ENCODE measurements at regions not wholly inside any gene's neighbourhood (a gene's known extent, or its start where the extent isn't known, plus 50 kb on each side); places are given as distances from the start of the nearest gene placed in this dataset.

DNA sequence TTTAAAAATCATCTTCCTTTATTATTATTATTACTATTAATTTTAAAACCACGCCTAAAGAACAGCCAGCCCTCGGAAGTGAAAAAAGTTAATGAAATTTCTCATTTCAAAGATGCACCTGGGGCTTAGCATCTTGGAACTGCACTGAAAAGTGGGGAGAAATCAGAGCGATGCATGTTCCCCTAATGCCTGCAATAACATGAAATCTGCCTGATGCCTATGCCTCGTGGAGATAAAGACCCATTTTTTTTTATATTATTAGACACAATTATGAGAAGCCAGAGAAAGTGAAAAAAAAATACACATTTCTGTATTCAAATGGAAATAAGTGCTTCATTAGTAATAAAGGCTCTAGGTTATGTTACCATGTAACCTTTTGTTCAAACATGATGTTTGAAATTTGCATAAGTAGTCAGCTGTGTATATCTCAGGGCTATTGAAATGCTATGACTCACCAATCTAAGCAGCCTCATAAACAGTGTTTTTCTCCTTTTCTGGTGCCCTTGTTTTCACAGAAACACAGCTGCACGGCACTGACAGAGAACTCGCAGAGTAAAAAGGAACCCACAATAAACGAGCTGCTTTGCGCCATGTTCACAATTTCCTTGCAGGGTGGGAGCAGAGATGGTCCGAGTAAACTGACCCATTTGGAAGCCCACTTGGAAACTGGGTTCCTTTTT lies 175.8 kb upstream of the PRKCQ start:
- Mint-ChIP-seq H3K27me3 (peaks cover 43 to 62% of the 10 kb centered on the region in 2 donors), H3K4me3 (no peak overlapping the region), H3K4me1 (ENCODE audit: low read depth in 2 of 2) (no peaks in the 10 kb centered on the region), H3K9me3 (no peaks in the 10 kb centered on the region), H3K36me3 (no peaks in the 10 kb centered on the region), H3K27ac (no peak overlapping the region)
- DNase-seq (ENCODE audit: low spot score) (no peak), ATAC-seq (no peak)

DNA sequence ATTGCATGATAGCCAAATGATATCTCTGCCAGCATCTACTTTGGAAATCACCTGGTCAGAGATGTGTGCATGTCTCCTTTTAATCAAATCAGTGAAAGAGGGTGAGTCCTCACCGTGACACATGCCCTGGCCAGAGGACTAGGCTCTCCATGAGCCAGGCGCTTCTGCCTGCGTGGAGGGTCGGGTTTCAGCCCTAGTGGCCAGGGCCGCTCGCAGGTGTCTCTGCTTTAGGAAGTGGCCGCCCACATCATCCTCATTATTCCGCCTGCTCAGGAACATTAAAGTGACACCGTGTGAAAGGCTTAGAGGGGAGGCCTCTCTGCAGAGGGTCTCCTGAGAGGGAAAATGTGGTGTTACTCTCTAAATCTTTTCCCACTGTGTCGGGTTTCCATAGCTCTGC lies 173.6 kb upstream of the PRKCQ start:
- DNase-seq (ENCODE audit: low spot score) (no peak), ATAC-seq (no peak)
- Mint-ChIP-seq H3K4me3 (no peak overlapping the region), H3K36me3 (no peaks in the 10 kb centered on the region), H3K4me1 (ENCODE audit: low read depth in 2 of 2) (no peaks in the 10 kb centered on the region), H3K27ac (no peak overlapping the region), H3K9me3 (no peaks in the 10 kb centered on the region), H3K27me3 (peaks cover 41 to 59% of the 10 kb centered on the region in 2 donors)

DNA sequence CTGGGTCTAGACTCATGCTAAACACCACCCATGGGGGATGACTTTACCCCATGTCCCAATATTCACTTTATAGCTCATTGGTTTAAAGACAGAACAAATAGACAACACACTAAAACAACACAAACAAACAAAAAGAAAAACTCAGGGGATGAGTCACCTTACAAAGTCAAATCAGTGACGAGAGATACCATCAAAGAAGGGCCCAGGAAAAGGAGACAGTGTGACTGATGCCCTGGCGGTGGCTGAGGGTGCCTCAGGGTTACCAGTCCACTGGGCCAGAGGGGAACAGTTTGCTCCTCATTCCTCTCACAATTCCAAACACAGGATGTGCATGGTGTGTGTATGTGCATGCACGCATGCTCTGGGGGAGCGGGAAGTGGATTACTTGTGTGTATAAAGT lies 171.3 kb upstream of the PRKCQ start:
- Mint-ChIP-seq H3K27me3 (peaks cover 36 to 49% of the 10 kb centered on the region in 2 donors), H3K27ac (no peak overlapping the region), H3K9me3 (no peaks in the 10 kb centered on the region), H3K36me3 (no peaks in the 10 kb centered on the region), H3K4me1 (ENCODE audit: low read depth in 2 of 2) (no peaks in the 10 kb centered on the region), H3K4me3 (no peak overlapping the region)
- DNase-seq (ENCODE audit: low spot score) (no peak), ATAC-seq (no peak)

DNA sequence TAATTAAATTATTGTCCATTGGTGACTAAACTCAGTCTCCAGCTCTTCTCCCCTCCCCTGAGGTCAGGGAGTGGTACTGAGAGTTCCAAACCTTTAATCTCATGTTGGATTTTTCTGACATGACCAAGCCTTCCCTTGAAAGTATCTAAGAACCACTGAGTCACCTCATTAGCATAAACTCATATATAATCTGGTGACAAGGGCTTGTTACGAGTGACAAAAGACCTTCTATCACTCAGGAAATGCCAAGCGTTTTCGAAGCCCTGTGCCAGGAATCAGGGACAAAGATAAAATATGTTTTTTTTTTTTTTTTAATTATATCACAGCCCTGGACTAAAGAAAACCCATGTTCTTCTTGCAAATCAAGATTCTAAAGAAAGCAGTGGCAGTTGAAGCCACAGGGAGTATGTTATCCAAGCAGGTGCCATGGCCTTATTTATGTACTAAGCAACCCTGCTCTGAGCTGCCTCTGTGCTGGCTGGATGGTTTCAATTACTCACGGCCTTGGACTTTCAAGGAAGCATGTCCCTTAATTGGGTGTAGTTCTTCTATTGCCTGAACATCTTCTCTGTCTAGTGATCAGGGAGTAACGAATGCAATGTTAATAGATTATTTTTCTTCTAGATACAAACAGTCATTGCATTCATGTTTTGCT lies 169.0 kb upstream of the PRKCQ start:
- DNase-seq (ENCODE audit: low spot score), result no peak
- no peak overlapping the region for H3K27ac Mint-ChIP-seq
- no peak for ATAC-seq
- no peak overlapping the region for H3K4me3 Mint-ChIP-seq
- no peaks in the 10 kb centered on the region for H3K36me3 Mint-ChIP-seq
- H3K4me1 Mint-ChIP-seq (ENCODE audit: low read depth in 2 of 2), result no peaks in the 10 kb centered on the region
- no peaks in the 10 kb centered on the region for H3K9me3 Mint-ChIP-seq
- peaks cover 33 to 44% of the 10 kb centered on the region in 2 donors for H3K27me3 Mint-ChIP-seq

DNA sequence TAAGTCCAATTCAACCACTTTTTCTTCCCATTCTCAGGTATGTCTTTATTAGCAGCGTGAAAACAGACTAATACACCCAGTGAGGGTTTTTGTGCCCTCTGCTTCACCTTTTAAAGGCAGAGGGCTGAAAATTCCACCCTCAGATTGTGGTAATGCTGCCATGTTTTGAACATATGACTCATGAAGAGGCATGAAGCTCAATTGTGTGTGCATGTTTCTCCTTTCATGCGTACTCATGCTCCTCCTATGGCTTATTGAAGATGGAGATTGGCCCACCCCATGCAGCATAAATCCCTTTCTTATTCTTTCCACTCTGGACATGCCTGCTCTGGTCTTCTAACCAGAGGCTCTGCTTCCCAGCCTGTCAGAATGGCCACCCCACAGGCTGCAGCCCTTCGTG lies 168.0 kb upstream of the PRKCQ start:
- H3K27me3 Mint-ChIP-seq, result peaks cover 28 to 38% of the 10 kb centered on the region in 2 donors
- ATAC-seq (no peak), DNase-seq (ENCODE audit: low spot score) (no peak)
- H3K4me3 Mint-ChIP-seq, result no peak overlapping the region
- no peaks in the 10 kb centered on the region for H3K4me1 Mint-ChIP-seq (ENCODE audit: low read depth in 2 of 2)
- no peak overlapping the region for H3K27ac Mint-ChIP-seq
- no peaks in the 10 kb centered on the region for H3K9me3 Mint-ChIP-seq
- no peaks in the 10 kb centered on the region for H3K36me3 Mint-ChIP-seq

DNA sequence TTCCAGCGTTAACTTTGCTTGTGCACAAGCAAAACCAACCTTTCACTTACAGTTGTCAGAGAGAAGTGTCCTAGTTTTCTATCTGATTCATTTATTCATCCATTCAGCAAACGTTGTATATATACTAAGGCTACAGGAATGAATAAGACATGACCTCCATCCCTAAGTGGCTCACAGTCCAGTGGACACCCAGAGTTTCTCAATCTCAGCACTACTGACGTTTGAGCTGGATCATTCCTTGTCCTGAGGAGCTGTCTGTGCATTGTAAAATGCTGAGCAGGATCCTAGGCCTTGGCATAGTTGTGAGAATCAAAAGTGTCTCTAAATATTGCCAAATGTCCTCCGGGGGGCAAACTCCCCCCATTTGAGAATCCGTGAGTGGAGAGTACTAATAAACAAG lies 166.7 kb upstream of the PRKCQ start:
- H3K27me3 Mint-ChIP-seq, result peaks cover 28 to 45% of the 10 kb centered on the region in 2 donors
- H3K36me3 Mint-ChIP-seq, result no peaks in the 10 kb centered on the region
- no peaks in the 10 kb centered on the region for H3K9me3 Mint-ChIP-seq
- no peak overlapping the region for H3K27ac Mint-ChIP-seq
- no peak overlapping the region for H3K4me3 Mint-ChIP-seq
- no peak for DNase-seq (ENCODE audit: low spot score)
- ATAC-seq, result no peak
- no peaks in the 10 kb centered on the region for H3K4me1 Mint-ChIP-seq (ENCODE audit: low read depth in 2 of 2)

DNA sequence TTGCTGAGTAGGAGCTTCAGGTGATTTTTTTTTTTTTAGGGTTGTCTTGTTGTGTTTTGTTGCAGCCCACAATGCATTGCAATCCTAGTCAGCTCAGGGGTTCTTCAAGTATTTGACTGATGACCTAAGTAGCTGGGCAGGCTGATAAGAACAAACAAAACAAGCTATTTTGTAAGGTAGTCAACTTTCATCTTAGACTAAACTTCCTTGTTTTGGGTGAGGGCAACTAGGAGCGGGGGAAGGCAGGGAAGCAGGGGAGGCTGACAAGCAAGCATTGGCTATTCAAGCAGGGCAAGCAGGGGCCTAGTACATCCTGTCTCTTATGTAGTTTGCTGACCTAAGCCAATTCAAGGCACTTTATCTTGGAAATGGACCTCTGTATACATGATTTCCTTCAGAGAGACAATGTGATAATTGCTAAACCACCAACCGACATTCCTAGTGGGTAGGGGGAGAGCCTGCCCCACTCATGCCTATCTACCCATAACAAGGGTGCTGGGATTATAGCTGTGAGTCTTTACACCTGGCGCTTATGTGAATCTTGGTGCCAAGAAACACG lies 163.3 kb upstream of the PRKCQ start:
- no peaks in the 10 kb centered on the region for H3K9me3 Mint-ChIP-seq
- H3K4me3 Mint-ChIP-seq, result no peak overlapping the region
- H3K27ac Mint-ChIP-seq, result no peak overlapping the region
- no peaks in the 10 kb centered on the region for H3K4me1 Mint-ChIP-seq (ENCODE audit: low read depth in 2 of 2)
- DNase-seq (ENCODE audit: low spot score) (no peak), ATAC-seq (no peak)
- H3K36me3 Mint-ChIP-seq, result no peaks in the 10 kb centered on the region
- peaks cover 21 to 30% of the 10 kb centered on the region in 2 donors for H3K27me3 Mint-ChIP-seq

DNA sequence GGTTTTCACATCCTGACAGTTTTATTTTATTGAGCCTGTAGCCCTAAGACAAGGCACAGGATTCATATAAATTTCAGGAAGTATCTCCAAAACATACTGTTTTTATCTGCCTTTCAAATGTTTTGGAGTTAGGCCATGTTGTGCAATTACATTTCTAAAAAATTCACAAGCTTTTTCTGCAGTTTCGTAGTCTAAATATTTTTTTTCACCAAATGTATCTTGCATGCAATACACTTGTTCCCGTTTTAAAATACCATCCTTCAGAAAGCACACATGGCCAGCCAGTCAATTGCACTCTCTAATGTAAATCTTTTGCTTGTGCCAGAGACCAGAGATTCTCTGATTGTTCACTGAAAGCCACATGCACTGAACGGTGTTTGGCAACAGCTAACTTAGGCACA lies 161.5 kb upstream of the PRKCQ start:
- H3K9me3 Mint-ChIP-seq, result no peaks in the 10 kb centered on the region
- no peak for ATAC-seq

DNA sequence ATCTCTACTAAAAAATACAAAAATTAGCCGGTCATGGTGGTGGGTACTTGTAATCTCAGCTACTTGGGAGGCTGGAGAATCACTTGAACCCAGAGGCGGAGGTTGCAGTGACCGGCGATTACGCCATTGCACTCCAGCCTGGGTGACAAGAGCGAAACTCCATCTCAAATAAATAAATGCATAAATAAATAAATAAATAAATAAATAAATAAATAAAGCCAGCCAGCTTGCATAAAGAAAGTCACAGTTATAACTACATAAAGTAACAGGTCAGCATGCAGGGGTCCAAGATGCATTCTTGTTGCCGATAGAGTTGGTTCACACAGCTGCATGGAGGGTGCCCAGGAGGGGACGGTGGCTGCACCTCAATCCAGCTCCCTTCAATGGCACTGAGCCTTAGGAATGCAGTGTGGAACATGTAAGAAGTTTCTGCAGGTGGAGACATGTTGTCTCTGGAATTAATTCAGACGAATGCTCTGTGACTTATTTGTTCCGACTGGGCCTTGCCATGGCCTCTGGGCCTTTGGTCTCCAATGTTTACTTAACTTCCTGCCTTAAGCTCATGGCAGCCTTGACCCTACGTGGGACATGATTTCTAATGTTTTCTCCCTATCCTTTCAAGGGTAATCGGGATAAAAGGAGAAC lies 159.6 kb upstream of the PRKCQ start:
- DNase-seq (ENCODE audit: low spot score) (no peak), ATAC-seq (no peak)
- Mint-ChIP-seq H3K27ac (no peak overlapping the region), H3K4me1 (ENCODE audit: low read depth in 2 of 2) (no peaks in the 10 kb centered on the region), H3K4me3 (no peak overlapping the region), H3K9me3 (no peaks in the 10 kb centered on the region), H3K36me3 (no peaks in the 10 kb centered on the region), H3K27me3 (peaks cover 20 to 37% of the 10 kb centered on the region in 2 donors)

More for the DNA sequence above, 161.5 kb upstream of the PRKCQ start:
- Mint-ChIP-seq H3K27ac (no peak overlapping the region), H3K27me3 (peaks cover 15 to 26% of the 10 kb centered on the region in 2 donors), H3K4me1 (ENCODE audit: low read depth in 2 of 2) (no peaks in the 10 kb centered on the region), H3K36me3 (no peaks in the 10 kb centered on the region), H3K4me3 (no peak overlapping the region)
- no peak for DNase-seq (ENCODE audit: low spot score)

DNA sequence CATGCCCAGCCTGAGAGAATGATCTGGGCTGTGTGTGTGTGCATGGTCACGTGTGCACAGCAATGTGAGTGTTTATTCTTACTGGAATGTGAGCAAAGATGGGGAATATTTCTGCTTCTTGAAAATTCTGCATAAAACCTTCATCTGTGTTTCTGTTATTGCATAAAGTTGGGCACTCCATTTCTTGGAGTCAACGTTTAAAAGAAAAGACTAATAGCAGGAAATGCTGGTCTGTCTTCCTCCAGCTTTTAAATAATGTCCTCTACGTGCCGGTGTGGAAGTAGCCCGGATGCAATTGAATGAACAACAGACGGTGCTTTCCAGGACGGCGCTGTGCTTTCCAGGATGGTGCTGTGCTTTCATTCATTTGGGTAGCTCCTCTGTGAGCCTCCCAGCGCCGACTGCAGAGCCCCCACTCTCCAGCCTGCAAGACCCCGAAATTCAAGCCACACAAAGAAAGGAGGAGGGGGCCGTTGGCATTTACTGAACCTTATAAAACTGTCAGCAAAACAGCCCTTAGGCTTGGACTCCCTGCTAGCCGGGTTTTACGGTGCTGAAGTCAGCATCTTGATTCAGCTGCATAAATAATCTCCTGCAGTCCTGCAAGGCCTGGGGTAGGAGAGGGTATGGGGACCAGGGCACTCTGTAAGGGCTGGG lies 158.2 kb upstream of the PRKCQ start:
- H3K36me3 Mint-ChIP-seq, result no peaks in the 10 kb centered on the region
- no peaks in the 10 kb centered on the region for H3K9me3 Mint-ChIP-seq
- ATAC-seq (peak in 1 of 2 donors; percentile 57), DNase-seq (ENCODE audit: low spot score) (no peak)
- no peak overlapping the region for H3K4me3 Mint-ChIP-seq
- peaks cover 28 to 41% of the 10 kb centered on the region in 2 donors for H3K27me3 Mint-ChIP-seq
- H3K27ac Mint-ChIP-seq, result no peak overlapping the region
- H3K4me1 Mint-ChIP-seq (ENCODE audit: low read depth in 2 of 2), result no peaks in the 10 kb centered on the region

DNA sequence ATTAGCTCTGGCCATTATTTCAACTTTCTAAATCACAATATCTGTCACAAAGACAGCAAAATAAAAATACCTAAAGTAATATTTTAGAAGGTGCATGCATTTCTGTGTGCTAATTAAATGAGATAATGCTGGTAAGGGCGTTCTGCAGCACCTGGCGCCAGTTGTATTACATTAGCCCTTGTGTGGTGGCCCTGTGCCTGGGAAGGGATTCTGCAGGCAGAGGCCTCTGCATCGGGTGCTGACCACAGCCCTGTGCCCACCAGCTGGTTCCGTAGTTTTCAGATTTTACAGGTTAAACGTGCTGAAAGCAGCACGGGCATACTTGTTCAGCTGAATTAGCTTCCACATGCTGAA lies 157.7 kb upstream of the PRKCQ start:
- no peaks in the 10 kb centered on the region for H3K4me1 Mint-ChIP-seq (ENCODE audit: low read depth in 2 of 2)
- DNase-seq (ENCODE audit: low spot score) (no peak), ATAC-seq (no peak)
- no peaks in the 10 kb centered on the region for H3K36me3 Mint-ChIP-seq
- peaks cover 30 to 41% of the 10 kb centered on the region in 2 donors for H3K27me3 Mint-ChIP-seq
- no peak overlapping the region for H3K4me3 Mint-ChIP-seq
- no peaks in the 10 kb centered on the region for H3K9me3 Mint-ChIP-seq
- H3K27ac Mint-ChIP-seq, result no peak overlapping the region

DNA sequence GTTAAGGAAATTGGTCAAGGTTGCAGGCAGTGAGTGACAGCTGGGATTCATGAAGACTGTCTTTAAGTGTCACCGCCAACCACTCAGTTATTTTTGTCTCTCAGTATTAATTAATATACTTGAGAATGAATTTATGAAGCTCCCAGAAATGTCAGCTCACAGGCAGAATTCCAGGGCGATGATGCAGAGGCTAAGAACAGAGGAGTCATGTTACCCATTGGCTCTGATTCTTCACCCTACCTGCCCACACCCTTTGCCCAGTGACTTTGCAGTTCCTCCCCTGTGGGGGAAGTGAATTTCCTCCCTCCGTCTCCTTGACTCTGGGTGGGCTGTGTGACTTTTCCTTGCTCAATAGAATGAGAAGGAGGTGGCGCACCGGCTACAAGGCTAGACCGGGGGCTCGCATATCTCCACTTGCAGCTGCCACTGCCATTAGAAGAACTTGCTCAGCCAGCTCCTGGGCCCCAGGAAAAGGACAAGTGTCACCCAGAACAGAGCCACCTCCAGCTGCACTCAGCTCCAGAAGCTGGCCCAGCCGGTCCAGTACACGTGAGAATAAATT lies 157.1 kb upstream of the PRKCQ start:
- no peak for ATAC-seq
- H3K36me3 Mint-ChIP-seq, result no peaks in the 10 kb centered on the region
- DNase-seq (ENCODE audit: low spot score), result no peak
- no peaks in the 10 kb centered on the region for H3K9me3 Mint-ChIP-seq
- no peaks in the 10 kb centered on the region for H3K4me1 Mint-ChIP-seq (ENCODE audit: low read depth in 2 of 2)
- peaks cover 32 to 43% of the 10 kb centered on the region in 2 donors for H3K27me3 Mint-ChIP-seq
- H3K27ac Mint-ChIP-seq, result no peak overlapping the region
- H3K4me3 Mint-ChIP-seq, result no peak overlapping the region

DNA sequence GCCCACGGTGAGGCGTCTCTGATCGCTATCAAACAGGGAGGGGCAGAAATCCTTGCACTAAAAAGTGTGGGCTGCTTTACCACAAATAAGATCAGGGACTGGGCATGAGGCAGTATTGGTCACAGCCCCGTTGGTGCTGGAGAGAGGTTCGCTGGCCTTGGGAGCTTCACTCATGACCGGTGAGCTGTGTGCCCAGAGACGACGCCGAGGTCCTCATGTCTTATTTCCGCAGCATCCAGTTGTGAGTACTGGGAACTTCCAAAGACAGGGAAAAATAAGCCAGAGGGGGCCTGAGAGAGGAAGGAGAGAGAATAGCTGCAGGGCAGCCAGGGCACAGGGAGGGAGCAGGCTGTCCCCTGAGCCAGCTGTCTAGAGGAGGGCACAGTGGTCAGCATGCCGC lies 154.2 kb upstream of the PRKCQ start:
- H3K4me3 Mint-ChIP-seq, result no peak overlapping the region
- no peak for ATAC-seq
- no peak for DNase-seq (ENCODE audit: low spot score)
- H3K4me1 Mint-ChIP-seq (ENCODE audit: low read depth in 2 of 2), result no peaks in the 10 kb centered on the region
- H3K9me3 Mint-ChIP-seq, result no peaks in the 10 kb centered on the region
- H3K27me3 Mint-ChIP-seq, result peaks cover 47 to 60% of the 10 kb centered on the region in 2 donors
- H3K36me3 Mint-ChIP-seq, result no peaks in the 10 kb centered on the region
- no peak overlapping the region for H3K27ac Mint-ChIP-seq
